ENCODE measurements at regions not wholly inside any gene's neighbourhood (a gene's known extent, or its start where the extent isn't known, plus 50 kb on each side); places are given as distances from the start of the nearest gene placed in this dataset.

DNA sequence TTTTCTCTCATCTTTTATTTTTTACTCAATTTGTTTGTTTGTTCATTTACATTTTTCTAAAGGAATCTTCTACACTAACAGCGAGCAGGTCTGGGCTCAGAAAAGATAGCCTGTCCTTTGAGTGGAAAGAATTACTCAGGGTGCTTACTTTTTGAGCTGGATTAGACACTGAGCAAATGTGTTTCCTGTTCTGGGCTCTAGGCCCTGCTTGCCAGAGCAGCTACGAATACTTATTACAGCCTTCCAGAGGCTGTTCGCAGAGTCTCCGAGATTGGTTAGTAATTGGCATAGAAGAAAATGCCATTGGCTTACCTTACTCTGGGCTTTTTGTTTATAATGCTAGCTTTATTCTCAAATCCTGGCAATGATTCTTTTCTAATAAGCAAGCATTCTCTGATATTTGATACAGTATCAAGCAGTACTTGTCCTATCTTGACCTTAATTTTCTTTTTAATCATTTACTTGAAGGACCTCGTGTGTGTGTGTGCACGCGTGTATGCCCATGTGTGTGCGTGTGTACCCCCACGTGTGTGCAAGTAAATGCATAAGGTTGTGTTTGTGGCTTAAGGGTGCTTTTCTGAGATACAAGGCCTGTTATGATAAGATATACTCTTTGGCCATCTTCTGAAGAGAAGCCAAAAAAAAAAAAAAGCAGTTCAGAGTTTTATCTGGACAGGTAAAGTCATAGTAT lies 76.2 kb upstream of the GRXCR1 start:
- no peak for DNase-seq (ENCODE audit: low spot score)
- no peaks in the 10 kb centered on the region for H3K36me3 ChIP-seq
- H3K9me3 ChIP-seq: no peaks in the 10 kb centered on the region
- H3K4me1 ChIP-seq (replicated peaks): no peaks in the 10 kb centered on the region
- H3K4me3 ChIP-seq: no peak overlapping the region
- TF ChIP-seq POLR2A (IDR thresholded peaks at IDR 0.05): no peak
- TF ChIP-seq, protein P1, sequence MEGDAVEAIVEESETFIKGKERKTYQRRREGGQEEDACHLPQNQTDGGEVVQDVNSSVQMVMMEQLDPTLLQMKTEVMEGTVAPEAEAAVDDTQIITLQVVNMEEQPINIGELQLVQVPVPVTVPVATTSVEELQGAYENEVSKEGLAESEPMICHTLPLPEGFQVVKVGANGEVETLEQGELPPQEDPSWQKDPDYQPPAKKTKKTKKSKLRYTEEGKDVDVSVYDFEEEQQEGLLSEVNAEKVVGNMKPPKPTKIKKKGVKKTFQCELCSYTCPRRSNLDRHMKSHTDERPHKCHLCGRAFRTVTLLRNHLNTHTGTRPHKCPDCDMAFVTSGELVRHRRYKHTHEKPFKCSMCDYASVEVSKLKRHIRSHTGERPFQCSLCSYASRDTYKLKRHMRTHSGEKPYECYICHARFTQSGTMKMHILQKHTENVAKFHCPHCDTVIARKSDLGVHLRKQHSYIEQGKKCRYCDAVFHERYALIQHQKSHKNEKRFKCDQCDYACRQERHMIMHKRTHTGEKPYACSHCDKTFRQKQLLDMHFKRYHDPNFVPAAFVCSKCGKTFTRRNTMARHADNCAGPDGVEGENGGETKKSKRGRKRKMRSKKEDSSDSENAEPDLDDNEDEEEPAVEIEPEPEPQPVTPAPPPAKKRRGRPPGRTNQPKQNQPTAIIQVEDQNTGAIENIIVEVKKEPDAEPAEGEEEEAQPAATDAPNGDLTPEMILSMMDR (IDR thresholded peaks at IDR 0.05): no peak
- TF ChIP-seq POLR2AphosphoS5 (IDR thresholded peaks at IDR 0.05): no peak
- 50% methylated on average over 9 of the region's 9 CpGs for WGBS
- intact Hi-C loops (cut with DNase I): no loop called here
- H3K27me3 ChIP-seq (replicated peaks; ENCODE audit: insufficient read depth): no peaks in the 10 kb centered on the region
- H3K27ac ChIP-seq: no peak overlapping the region

DNA sequence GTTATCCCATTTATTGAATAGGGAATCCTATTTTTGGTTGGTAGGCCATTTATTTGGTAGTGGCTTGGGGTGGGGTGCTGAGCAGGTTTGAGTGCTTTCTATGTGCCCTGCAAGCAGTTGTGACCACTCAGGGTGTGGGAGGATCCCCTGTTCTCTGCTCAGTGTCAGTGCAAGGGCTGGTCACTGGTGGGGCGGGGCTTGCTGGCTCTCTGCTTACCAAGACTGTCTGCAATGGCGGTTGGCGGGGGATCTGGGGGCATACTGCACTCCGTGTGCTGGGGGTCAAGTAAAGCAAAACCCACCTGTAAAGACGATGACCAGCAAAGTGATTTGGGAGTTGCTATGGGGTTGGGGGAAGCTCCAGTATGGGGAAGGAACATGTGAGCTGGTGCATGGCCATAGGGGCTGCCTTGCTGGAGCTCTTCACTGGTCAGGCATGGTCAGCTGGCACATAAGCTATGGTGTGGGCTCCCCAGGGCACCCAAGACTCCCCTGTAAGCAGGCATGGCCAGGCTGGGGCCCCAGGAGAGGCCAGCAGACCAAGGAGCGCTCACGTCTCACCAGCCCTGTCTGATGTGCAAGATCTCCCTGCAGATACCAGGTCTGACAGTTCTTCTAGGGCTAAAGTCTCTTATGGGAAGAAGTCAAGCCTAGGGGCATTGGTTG lies 83.0 kb upstream of the GRXCR1 start:
- Histone ChIP-seq H3K4me3 (no peak overlapping the region), H3K36me3 (no peaks in the 10 kb centered on the region), H3K27ac (no peak overlapping the region), H3K27me3 (replicated peaks; ENCODE audit: insufficient read depth) (no peaks in the 10 kb centered on the region), H3K4me1 (replicated peaks) (no peaks in the 10 kb centered on the region), H3K9me3 (no peaks in the 10 kb centered on the region)
- DNase-seq (ENCODE audit: low spot score): no peak
- TF ChIP-seq, protein P1 (IDR thresholded peaks at IDR 0.05): no peak
- TF ChIP-seq POLR2AphosphoS5 (IDR thresholded peaks at IDR 0.05) (no peak), POLR2A (IDR thresholded peaks at IDR 0.05) (no peak)
- 88% methylated on average over 7 of the region's 7 CpGs for WGBS
- intact Hi-C loops (cut with DNase I): no loop called here

DNA sequence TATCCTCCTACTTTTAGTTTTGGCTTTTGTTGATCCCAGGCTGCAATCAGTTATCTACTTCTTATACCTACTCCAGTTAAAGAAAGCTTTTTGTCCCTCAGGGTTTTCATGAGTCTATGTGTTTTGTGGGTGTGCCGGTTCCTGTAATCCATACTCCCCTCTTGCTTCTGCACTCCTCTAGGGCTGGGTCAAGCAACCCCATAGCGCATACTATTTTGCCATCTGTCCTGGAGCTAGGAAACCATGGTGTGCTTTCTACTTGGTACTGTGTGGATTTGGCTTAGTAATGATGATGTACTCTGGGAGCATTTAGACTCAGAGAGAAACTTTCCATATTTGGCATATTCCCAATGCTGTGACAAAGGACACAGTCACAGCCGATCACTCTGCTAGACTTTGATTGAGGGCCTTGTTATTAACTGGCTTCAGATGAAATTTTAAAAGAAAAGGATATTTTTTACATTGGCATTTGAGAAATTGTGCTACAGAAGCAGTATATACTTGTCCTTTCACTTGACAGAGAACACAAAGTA lies 86.1 kb upstream of the GRXCR1 start:
- no peaks in the 10 kb centered on the region for H3K4me1 ChIP-seq (replicated peaks)
- no peaks in the 10 kb centered on the region for H3K27me3 ChIP-seq (replicated peaks; ENCODE audit: insufficient read depth)
- intact Hi-C loops (cut with DNase I): no loop called here
- no peaks in the 10 kb centered on the region for H3K36me3 ChIP-seq
- no peak for TF ChIP-seq POLR2A (IDR thresholded peaks at IDR 0.05)
- TF ChIP-seq POLR2AphosphoS5 (IDR thresholded peaks at IDR 0.05): no peak
- TF ChIP-seq, protein P1 (IDR thresholded peaks at IDR 0.05): no peak
- H3K9me3 ChIP-seq: no peaks in the 10 kb centered on the region
- H3K27ac ChIP-seq: no peak overlapping the region
- no peak for DNase-seq (ENCODE audit: low spot score)
- WGBS: 71% methylated on average over 3 of the region's 3 CpGs
- H3K4me3 ChIP-seq: no peak overlapping the region

DNA sequence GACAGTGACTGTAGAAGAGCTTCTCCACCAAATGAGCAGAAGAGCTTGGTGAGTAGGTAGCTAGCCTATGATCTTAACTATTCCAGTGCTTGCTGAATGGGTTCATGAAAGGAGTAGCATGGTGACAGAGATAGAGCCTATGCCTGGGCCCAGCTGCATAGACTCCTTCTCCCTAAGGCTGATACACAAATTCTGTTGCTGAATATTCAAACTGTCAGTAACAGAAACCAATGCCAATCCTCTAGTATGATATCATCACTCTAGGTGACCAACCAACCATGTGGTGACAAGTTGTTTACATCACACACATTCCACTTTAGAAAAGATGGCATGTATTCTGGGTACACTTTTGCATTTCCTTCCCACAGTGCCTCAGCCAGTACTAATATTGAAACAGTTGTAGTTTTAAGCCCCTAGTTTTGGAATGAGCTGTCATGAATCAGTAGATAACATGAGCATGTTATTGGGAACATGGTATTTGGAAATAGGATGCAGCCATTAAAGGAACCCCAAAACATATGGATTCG lies 103.4 kb upstream of the GRXCR1 start:
- 92% methylated on average over 1 of the region's 1 CpG for WGBS
- no peak for DNase-seq (ENCODE audit: low spot score)
- TF ChIP-seq, protein P1 (IDR thresholded peaks at IDR 0.05): no peak
- TF ChIP-seq POLR2AphosphoS5 (IDR thresholded peaks at IDR 0.05): no peak
- no peak for TF ChIP-seq POLR2A (IDR thresholded peaks at IDR 0.05)
- H3K27ac ChIP-seq: no peak overlapping the region
- H3K27me3 ChIP-seq (replicated peaks; ENCODE audit: insufficient read depth): no peaks in the 10 kb centered on the region
- H3K36me3 ChIP-seq: no peaks in the 10 kb centered on the region
- no peaks in the 10 kb centered on the region for H3K9me3 ChIP-seq
- no peak overlapping the region for H3K4me3 ChIP-seq
- H3K4me1 ChIP-seq (replicated peaks): no peaks in the 10 kb centered on the region
- intact Hi-C loops (cut with DNase I): no loop called here
